Thyroid gland (tissue), 4 donors: ENCODE measurements at regions not wholly inside any gene's neighbourhood (a gene's known extent, or its start where the extent isn't known, plus 50 kb on each side); places are given as distances from the start of the nearest gene placed in this dataset.

Experiments
- POLR2A ChIP-seq, 2 donors: fragments of 450-650 bp; IDR thresholded peaks; one replicate each; pipeline ENCODE4 v1.6.1; 2017; ENCODE audit warnings: antibody characterized with exemption in 2 of 2, mild to moderate bottlenecking in 2 of 2, moderate library complexity in 1 of 2
- TF ChIP-seq, protein P1 (sequence below), 6 experiments: fragments of 200-600 bp in 3 of 6; fragments of 450-650 bp in 3 of 6; sonication (generic) in 3 of 6; IDR thresholded peaks; one replicate each; pipeline ENCODE4 v1.5.1; 2016 to 2019; ENCODE audit warnings: antibody characterized with exemption in 6 of 6, mild to moderate bottlenecking in 2 of 6, inconsistent platforms in 1 of 6, moderate library complexity in 1 of 6

DNA sequence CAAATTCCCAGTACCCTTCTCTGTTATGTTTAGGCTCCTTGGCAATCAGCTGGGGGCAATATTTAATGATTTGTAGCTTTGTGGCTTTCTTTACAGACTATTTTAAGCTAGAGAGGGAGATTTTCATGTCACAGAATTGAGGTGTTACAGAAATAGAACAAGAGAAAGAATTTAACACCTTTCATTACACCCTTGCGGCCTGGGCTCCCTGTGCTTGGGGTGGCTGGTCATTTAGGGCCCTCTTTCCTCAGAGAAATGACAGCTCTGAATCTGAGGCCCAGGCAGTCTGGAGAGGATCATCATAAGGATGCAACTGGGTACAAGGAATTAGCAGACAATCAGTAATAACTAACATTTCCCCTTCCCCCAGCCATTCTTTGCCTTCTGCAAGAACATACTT is 104.5 kb upstream of the INTU start:
- TF ChIP-seq, protein P1, sequence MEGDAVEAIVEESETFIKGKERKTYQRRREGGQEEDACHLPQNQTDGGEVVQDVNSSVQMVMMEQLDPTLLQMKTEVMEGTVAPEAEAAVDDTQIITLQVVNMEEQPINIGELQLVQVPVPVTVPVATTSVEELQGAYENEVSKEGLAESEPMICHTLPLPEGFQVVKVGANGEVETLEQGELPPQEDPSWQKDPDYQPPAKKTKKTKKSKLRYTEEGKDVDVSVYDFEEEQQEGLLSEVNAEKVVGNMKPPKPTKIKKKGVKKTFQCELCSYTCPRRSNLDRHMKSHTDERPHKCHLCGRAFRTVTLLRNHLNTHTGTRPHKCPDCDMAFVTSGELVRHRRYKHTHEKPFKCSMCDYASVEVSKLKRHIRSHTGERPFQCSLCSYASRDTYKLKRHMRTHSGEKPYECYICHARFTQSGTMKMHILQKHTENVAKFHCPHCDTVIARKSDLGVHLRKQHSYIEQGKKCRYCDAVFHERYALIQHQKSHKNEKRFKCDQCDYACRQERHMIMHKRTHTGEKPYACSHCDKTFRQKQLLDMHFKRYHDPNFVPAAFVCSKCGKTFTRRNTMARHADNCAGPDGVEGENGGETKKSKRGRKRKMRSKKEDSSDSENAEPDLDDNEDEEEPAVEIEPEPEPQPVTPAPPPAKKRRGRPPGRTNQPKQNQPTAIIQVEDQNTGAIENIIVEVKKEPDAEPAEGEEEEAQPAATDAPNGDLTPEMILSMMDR (IDR thresholded peaks at IDR 0.05), result no peak
- TF ChIP-seq POLR2A (IDR thresholded peaks at IDR 0.05), result no peak
